Stimulated activated CD4-positive, alpha-beta T cell treated with anti-CD3 and anti-CD28 coated beads, Interleukin-4, amount 100 ng/mL, for 24 hours (primary cell): ENCODE measurements at regions not wholly inside any gene's neighbourhood (a gene's known extent, or its start where the extent isn't known, plus 50 kb on each side); places are given as distances from the start of the nearest gene placed in this dataset.
"Not testable (repeated sequence)": the region's sequence is repeated elsewhere in the genome, so short reads cannot be mapped to it uniquely, and the experiment has no call there.

ENCODE experiments used
- DNase-seq: peaks from one replicate; pipeline ENCODE4 v3.0.0-alpha.2; 2020

GRCh38 chr18:60200558-60200957, 172.0 kb downstream of the MC4R start:
- DNase-seq = no peak

GRCh38 chr18:60199505-60199904, 173.1 kb downstream of the MC4R start:
- no peak for DNase-seq

- DNase-seq = no peak
These were observed 174.7 kb downstream of the MC4R start for GRCh38 chr18:60197671-60198462.

DNA sequence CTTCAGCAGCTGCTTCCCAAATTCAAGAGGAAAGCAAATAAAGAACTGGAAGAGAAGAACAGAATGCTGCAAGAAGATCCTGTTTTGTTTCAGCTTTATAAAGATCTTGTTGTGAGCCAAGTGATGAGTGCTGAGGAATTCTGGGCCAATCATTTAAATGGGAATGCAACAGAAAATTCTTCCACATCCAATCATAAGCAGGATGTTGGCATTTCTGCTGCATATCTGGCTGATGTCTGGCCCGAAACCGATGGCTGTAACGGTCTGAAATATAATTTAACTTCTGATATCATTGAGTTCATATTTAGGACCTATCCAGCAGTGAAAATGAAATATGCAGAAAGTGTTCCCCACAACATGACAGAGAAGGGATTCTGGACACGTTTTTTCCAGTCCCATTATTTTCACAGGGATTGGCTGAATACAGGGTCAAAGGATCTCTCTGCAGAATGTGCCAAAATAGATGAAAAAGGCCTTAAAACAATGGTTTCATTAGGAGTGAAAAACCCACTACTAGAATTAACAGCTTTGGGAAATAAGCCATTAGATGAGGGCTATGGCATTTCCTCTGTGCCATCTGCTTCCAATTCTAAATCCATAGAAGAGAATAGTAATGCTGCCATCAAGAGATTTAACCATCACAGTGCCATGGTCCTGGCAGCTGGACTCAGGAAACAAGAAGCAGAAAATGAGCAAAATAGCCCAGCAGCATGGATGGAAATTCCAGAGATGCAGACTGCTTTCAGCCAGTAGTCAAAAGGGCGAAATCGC, 175.6 kb downstream of the MC4R start:
- no peak for DNase-seq

- no peak for DNase-seq
These were observed 178.8 kb downstream of the MC4R start for GRCh38 chr18:60193780-60194179.

GRCh38 chr18:60191926-60192325, 180.6 kb downstream of the MC4R start:
- DNase-seq = no peak

GRCh38 chr18:60189856-60190255, 182.7 kb downstream of the MC4R start:
- DNase-seq = no peak

DNA sequence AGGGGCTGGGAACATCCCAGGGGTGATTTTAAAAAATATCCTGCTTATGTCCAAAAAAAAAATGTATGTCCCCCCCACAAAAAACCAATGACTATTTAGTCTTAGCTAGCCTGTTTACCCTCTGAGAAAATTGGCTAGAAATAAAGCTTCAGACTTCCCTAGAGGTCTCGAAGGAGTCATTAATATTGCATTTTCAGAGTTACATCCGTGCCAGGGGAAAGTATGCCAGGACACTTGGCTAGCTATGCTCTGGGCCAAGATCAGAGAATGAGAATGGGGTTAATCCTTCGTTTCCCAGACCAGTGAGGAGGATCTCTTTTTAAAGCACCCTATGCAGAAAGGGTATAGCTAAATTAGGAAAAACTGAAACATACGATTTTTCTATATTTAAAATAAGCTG, 183.6 kb downstream of the MC4R start:
- no peak for DNase-seq

GRCh38 chr18:60182223-60182622, 190.4 kb downstream of the MC4R start:
- no peak for DNase-seq

- no peak for DNase-seq
These were observed 191.9 kb downstream of the MC4R start for GRCh38 chr18:60180671-60181070.

GRCh38 chr18:60178224-60178623, 194.4 kb downstream of the MC4R start:
- DNase-seq = not testable (repeated sequence)

DNA sequence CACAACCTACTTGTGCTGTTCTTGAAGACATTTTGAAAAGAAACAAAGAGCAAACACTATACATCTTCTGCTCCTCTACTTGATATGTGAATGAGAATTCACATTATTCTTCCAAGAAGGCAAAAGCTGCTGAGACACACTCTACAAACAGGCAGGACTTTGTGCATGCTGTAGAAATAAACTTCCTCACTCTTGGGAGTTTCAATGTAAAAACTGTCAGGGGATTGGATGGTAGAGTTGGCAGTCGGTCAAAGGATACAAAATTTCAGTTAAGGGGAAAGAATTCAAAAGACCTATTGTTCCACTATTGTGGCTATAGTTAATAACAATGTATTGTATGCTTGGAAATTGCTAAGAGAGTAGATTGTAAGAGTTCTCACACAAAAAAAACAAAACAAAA, 196.3 kb downstream of the MC4R start:
- no peak for DNase-seq

GRCh38 chr18:60174832-60175231, 197.7 kb downstream of the MC4R start:
- no peak for DNase-seq

DNA sequence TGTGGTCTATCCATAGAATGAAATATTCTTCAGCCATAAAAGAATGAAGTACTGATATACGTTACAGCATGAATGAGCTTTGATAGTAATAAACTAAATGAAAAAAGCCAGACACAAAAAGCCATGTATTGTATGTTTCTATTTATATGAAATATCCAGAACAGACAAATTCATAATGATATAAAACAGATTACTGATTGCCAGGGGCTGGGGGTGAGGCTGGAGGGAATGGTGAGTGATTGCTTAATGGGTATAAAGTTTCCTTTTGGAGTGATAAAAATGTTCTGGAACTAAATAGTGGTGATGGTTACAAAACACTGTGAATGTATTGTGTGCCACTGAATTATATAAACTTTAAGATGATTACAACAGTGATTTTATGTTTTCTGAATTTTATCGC, 200.5 kb downstream of the MC4R start:
- no peak for DNase-seq

- no peak for DNase-seq
These were observed 209.0 kb downstream of the MC4R start for GRCh38 chr18:60163622-60164021.

GRCh38 chr18:60162388-60162787, 210.2 kb downstream of the MC4R start:
- no peak for DNase-seq

GRCh38 chr18:60157810-60158209, 214.8 kb downstream of the MC4R start:
- DNase-seq = no peak

DNA sequence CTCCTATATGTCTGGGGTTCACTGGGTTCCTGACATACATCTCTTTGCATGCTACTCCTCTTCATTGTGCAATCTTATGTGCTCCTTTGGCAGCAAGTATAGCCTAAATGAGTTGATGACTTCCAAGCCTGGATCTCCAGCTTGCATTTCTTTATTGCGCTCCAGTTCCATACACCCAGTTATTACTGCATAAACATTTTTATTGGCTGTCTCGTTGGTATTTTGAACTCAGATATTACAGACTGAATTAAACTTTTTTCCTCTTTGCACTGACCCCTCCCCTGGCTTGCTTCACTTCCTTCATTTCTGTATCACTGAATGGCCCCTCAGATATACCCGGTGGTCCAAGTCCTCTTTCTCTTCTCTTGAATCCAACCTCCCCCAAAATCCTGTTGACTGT, 219.2 kb downstream of the MC4R start:
- DNase-seq = no peak

GRCh38 chr18:60149316-60149715, 223.3 kb downstream of the MC4R start:
- no peak for DNase-seq

- no peak for DNase-seq
These were observed 225.3 kb downstream of the MC4R start for GRCh38 chr18:60147323-60147722.

DNA sequence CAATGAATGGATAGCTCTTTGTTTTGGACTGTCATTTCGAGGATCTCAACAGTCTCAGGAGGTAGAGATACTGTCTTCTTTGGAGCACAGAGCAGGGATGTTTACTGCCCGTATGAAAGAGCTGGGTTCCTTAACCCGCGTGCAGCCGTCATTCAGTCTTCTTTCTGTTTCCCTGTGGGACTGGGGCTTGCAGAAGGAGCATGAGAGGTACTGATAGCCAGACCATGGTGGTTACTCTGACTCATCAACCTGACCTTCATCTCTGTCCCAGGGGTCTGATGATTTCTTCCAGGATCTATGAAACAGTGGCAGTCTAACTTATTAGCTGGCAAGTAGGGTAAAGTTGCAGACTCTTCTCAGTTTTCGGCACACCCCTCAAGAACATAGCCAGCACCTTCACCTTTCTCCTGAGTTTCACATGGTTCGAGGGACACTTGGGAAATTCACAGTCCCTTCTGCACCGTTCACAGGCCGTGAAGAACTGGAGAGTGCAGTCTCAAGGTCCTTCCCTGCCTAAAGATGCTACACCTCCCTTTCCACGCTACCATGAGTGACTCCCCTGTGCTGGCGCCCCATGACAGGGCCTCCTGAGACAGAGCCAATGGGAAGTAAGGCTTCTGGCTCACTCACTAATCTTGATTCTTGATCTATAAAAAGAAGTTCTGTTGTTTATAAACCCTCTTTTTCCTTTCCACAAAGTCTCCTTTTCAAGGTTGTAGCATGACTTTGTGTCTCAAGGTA, 226.2 kb downstream of the MC4R start:
- DNase-seq = no peak

DNA sequence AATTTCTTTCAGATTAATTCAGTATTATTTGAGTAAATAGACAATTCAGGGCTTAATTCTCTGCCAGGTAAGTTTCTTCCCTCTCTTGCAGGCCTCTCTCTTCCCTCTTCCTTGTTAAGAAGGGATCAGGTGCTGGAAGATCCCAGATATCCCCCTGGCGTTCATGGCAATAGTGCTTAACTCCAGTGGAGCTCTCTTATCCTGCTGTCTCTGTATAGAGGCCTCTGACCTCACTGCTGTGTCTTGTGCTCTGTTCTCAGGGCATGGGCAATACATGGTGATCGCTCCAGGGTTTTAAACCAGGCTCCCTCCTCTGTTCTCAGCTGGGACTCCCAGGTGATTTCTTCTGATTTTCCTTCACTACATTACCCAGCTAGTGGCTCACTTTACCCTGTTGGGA, 226.8 kb downstream of the MC4R start:
- no peak for DNase-seq

DNA sequence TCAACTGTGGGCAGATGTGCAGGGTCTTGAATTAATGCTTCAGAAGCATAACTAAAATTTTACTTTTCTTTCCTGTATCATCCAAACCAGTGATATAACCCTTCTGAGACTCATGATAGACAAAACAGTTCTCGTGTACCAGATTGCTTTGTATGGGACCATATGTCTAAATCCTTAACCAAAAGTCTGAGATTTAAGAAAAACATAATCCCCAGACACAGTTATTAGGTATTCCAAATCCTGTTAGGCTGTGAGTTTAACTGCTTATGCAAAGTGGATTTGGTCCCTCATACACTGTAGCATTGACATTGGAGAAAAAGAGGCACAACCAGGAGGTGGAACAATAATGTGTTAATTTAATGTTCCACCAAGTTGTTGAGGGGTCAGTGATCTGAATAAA, 235.0 kb downstream of the PMAIP1 start:
- no peak for DNase-seq

DNA sequence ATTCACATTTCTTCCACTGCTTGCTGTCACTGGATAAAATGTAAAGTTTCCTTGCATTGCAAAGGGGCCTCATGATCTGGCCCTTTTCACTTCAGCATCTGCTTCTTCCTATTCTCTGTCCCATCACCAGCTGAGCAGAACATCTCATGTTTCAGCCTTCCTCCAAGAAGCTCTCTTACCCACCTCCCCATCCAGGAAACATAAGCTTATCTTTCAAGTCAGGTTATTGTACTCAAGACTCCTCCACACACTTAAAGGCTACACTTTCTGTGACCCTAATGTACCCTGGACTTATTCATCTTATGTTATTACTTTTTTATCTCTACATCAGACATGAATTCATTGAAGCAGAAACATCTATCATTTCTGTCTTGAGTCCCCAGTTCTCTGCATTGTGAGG, 230.5 kb downstream of the PMAIP1 start:
- no peak for DNase-seq
